ENCODE measurements at regions not wholly inside any gene's neighbourhood (a gene's known extent, or its start where the extent isn't known, plus 50 kb on each side); places are given as distances from the start of the nearest gene placed in this dataset.
A peak's percentile ranks its signal among the peaks of the same experiment; 100 is the strongest.

DNA sequence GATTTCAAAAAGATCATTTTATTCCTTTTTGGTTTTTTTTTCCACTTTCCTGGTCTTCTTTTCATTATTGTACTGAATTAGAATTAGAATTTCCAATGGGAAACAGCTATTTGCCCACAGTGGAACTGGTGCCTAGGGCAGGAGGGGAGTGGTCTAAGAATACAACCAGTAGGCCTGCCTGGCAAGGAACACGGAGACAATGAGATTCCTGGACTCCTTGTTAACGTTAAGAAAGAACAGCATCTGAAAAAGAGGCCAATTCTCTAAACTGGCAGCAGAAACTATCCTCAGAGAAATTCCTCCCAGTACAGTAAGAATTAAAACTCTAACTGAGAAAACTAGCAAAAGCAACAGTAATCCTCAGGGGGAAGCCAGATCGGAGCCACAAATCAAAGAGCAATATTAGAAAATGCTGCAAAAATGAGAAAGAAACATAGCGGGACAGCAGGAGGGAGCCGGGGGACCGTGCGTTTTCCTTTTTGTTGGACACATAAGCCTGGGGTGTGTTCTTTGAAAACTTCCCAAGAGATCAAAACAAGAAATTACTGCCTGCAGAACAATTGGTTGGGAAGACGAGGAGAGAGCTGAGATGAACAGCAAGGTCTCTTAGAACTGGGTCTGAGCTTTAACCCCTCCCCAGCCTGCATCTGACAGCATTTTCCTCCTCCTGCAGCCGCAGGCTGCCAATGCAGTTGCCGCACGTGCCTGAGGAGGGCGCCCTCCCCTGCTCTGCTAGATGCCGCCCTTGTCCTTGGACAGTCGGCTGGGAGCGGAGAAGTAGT is 776.0 kb downstream of the TSN start:
- TF ChIP-seq JUND (IDR thresholded peaks at IDR 0.05; ENCODE audit: low read depth): no peak
- no peak for DNase-seq (ENCODE audit: low read depth in 1 of 2, low spot score in 1 of 2)
- in situ Hi-C loops (cut with HindIII; ENCODE audit: low pct_unique_long_range_greater_than_20kb, low sequenced_read_pairs): no loop called here

DNA sequence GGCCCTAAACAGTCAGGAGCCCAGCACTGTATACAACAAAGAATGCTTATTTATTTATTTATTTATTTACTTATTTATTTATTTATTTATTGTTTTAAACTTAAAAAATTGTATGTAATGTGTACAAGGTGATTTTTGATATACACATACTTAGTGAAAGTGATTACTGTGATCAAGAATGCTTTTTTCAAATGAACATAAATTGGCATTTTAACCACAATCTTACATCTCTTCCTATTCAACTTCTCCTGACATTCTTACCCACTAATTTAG is 776.6 kb downstream of the TSN start:
- in situ Hi-C loops (cut with HindIII; ENCODE audit: low pct_unique_long_range_greater_than_20kb, low sequenced_read_pairs): no loop called here
- TF ChIP-seq JUND (IDR thresholded peaks at IDR 0.05; ENCODE audit: low read depth): no peak
- DNase-seq (ENCODE audit: low read depth in 1 of 2, low spot score in 1 of 2): no peak

DNA sequence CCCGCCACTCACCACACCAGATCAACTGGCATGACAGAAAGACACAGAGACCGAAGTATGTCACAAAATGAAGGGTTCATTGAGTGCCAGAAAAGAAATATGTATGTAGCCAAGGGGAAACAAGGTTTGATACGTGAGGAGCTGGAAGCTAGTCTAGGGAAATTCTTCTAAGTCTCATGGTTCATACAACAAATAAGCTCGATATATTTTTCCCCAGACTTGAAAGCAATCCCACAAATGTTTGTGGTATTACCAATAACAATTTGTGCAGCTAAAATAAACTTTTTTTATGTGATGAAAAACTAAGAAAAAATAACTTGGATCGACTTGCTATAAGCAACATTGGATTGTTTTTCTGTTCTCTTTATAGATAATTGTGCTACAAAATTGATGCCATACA is 777.0 kb downstream of the TSN start:
- no peak for DNase-seq (ENCODE audit: low read depth in 1 of 2, low spot score in 1 of 2)
- no peak for TF ChIP-seq JUND (IDR thresholded peaks at IDR 0.05; ENCODE audit: low read depth)
- in situ Hi-C loops (cut with HindIII; ENCODE audit: low pct_unique_long_range_greater_than_20kb, low sequenced_read_pairs): no loop called here

- no peak for DNase-seq (ENCODE audit: low read depth in 1 of 2, low spot score in 1 of 2)
- TF ChIP-seq JUND (IDR thresholded peaks at IDR 0.05; ENCODE audit: low read depth): no peak
- in situ Hi-C loops (cut with HindIII; ENCODE audit: low pct_unique_long_range_greater_than_20kb, low sequenced_read_pairs): no loop called here
These were observed 780.6 kb downstream of the TSN start for GRCh38 chr2:122535960-122536505.

- no peak for DNase-seq (ENCODE audit: low read depth in 1 of 2, low spot score in 1 of 2)
- in situ Hi-C loops (cut with HindIII; ENCODE audit: low pct_unique_long_range_greater_than_20kb, low sequenced_read_pairs): no loop called here
- no peak for TF ChIP-seq JUND (IDR thresholded peaks at IDR 0.05; ENCODE audit: low read depth)
These were observed 783.9 kb downstream of the TSN start for GRCh38 chr2:122539311-122539710.

DNA sequence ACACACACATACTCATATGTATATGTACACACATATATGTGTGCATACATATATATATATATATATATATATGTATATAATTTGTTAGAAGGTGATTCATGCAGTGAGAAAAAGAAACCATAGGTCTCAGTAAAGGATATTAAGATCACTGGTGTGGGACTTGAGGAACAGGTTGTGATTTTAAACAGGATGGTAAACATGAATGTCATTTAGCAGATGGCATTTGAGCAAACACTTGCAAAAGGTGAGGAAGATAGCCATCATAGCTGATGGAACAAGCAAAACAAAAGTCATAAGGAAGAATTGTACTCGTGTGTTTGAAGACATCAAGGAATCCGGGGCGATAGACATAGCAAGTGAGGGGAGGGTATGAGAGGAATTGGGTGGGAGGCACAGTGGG is 784.5 kb downstream of the TSN start:
- in situ Hi-C loops (cut with HindIII; ENCODE audit: low pct_unique_long_range_greater_than_20kb, low sequenced_read_pairs): no loop called here
- peak in 1 of 2 experiments; percentile 69 for DNase-seq (ENCODE audit: low read depth in 1 of 2, low spot score in 1 of 2)
- TF ChIP-seq JUND (IDR thresholded peaks at IDR 0.05; ENCODE audit: low read depth): peak; percentile 15; the same call in 1 of the 2 replicates

DNA sequence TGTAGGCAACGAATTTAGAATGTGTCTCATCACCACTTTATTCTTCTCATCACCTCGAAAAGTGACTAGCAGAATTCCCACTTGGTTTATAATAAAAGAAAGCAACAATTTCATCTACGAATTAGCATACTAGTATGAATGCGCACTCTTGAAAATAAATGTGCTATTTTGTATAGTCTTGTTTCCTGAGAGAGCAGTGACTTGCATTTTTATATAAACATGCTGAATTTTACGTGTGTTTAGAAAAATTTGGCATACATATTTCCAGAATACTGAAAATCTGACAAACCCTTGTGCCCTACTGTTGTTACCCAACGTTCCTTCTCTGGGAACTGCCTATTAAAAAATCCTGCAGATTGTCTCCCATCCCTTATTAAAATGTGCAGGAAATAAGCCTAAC is 786.8 kb downstream of the TSN start:
- in situ Hi-C loops (cut with HindIII; ENCODE audit: low pct_unique_long_range_greater_than_20kb, low sequenced_read_pairs): no loop called here
- no peak for TF ChIP-seq JUND (IDR thresholded peaks at IDR 0.05; ENCODE audit: low read depth)
- DNase-seq (ENCODE audit: low read depth in 1 of 2, low spot score in 1 of 2): no peak

GRCh38 chr2:122542646-122543045 is 787.2 kb downstream of the TSN start:
- no peak for TF ChIP-seq JUND (IDR thresholded peaks at IDR 0.05; ENCODE audit: low read depth)
- in situ Hi-C loops (cut with HindIII; ENCODE audit: low pct_unique_long_range_greater_than_20kb, low sequenced_read_pairs): no loop called here
- no peak for DNase-seq (ENCODE audit: low read depth in 1 of 2, low spot score in 1 of 2)

GRCh38 chr2:122543815-122544214 is 788.4 kb downstream of the TSN start:
- TF ChIP-seq JUND (IDR thresholded peaks at IDR 0.05; ENCODE audit: low read depth): no peak
- DNase-seq (ENCODE audit: low read depth in 1 of 2, low spot score in 1 of 2): no peak
- in situ Hi-C loops (cut with HindIII; ENCODE audit: low pct_unique_long_range_greater_than_20kb, low sequenced_read_pairs): no loop called here

GRCh38 chr2:122545821-122546220 is 790.4 kb downstream of the TSN start:
- in situ Hi-C loops (cut with HindIII; ENCODE audit: low pct_unique_long_range_greater_than_20kb, low sequenced_read_pairs): no loop called here
- no peak for TF ChIP-seq JUND (IDR thresholded peaks at IDR 0.05; ENCODE audit: low read depth)
- DNase-seq (ENCODE audit: low read depth in 1 of 2, low spot score in 1 of 2): peak in 1 of 2 experiments; percentile 77

DNA sequence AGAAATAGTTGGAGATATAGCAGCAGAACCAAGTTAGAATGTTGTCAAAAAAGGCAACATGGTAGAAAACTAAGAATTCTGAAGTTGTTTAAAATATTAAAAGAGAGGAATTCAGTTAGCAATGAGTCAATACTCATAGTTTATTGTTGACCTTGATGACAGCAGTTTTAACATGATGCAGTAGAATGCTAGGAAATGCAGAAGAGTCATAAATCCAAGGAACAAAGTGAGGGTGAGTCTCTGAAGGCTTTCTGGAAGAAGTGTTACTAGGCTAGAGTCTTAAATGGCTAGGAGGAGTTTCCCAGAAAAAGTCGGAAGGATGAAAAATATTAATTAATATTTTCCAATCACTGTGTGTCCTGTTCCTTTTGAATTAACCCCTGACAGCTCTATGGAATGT is 807.3 kb downstream of the TSN start:
- no peak for TF ChIP-seq JUND (IDR thresholded peaks at IDR 0.05; ENCODE audit: low read depth)
- no peak for DNase-seq (ENCODE audit: low read depth in 1 of 2, low spot score in 1 of 2)
- in situ Hi-C loops (cut with HindIII; ENCODE audit: low pct_unique_long_range_greater_than_20kb, low sequenced_read_pairs): no loop called here

- in situ Hi-C loops (cut with HindIII; ENCODE audit: low pct_unique_long_range_greater_than_20kb, low sequenced_read_pairs): no loop called here
- TF ChIP-seq JUND (IDR thresholded peaks at IDR 0.05; ENCODE audit: low read depth): no peak
- no peak for DNase-seq (ENCODE audit: low read depth in 1 of 2, low spot score in 1 of 2)
These were observed 808.3 kb downstream of the TSN start for GRCh38 chr2:122563781-122564180.

DNA sequence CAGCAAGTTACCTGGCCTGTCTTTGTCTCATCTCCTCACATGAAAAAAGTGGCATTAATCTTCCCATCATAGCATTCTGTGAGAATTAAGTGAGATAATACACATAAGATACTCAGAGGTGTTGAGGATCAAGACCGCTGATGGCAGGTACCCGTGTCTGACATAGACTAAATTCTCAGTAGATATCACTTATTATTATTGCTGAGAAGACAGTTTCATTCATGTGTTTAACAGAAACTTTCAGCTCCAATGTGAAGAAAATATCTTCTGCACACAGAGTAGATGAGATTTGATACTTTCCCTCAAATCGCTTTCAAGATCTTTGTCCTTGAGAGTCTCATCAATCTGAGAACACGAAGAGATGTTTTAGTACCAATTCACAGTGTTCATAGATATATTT is 809.4 kb downstream of the TSN start:
- no peak for DNase-seq (ENCODE audit: low read depth in 1 of 2, low spot score in 1 of 2)
- in situ Hi-C loops (cut with HindIII; ENCODE audit: low pct_unique_long_range_greater_than_20kb, low sequenced_read_pairs): no loop called here
- TF ChIP-seq JUND (IDR thresholded peaks at IDR 0.05; ENCODE audit: low read depth): no peak

DNA sequence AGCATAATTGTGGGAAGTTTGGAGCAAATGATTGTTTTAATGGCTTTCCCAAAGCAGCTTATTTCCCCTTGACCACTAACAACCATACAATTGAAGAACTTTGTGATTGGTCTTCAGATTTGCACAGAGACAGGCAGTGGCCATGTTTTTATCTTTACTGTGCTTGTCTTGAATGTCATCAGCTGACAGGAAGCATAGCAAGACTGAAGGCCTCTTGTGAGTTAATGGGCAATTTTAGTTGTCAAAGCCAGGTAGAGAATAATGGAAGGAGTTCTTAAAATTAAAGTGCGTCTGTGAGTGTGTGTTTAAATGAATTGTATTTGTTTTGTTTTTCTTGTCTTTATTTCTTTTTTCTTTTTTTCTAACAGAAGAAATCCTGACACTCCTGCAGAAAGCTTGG is 809.9 kb downstream of the TSN start:
- in situ Hi-C loops (cut with HindIII; ENCODE audit: low pct_unique_long_range_greater_than_20kb, low sequenced_read_pairs): no loop called here
- no peak for DNase-seq (ENCODE audit: low read depth in 1 of 2, low spot score in 1 of 2)

More for the DNA sequence above, 809.9 kb downstream of the TSN start:
- TF ChIP-seq JUND (IDR thresholded peaks at IDR 0.05; ENCODE audit: low read depth): no peak

Measured in T47D (cell line).